Neuronal stem cell (in vitro differentiated cells): ENCODE measurements at regions not wholly inside any gene's neighbourhood (a gene's known extent, or its start where the extent isn't known, plus 50 kb on each side); places are given as distances from the start of the nearest gene placed in this dataset.
A peak's percentile ranks its signal among the peaks of the same experiment; 100 is the strongest.

ENCODE experiments used
- DNase-seq: peaks from one replicate; pipeline ENCODE4 v3.0.0-alpha.2; 2013; ENCODE audit warnings: low spot score
- H2AFZ ChIP-seq: one replicate; pipeline ENCODE4 v1.6.1; 2013; ENCODE audit warnings: mild to moderate bottlenecking, low read length, inconsistent platforms
- H2AK5ac ChIP-seq: 2 replicates; pipeline ENCODE4 v1.6.1; 2013; ENCODE audit warnings: low read depth, mild to moderate bottlenecking, inconsistent platforms, low read length, moderate library complexity, mixed read lengths
- H2BK120ac ChIP-seq: 2 replicates; pipeline ENCODE4 v1.6.1; 2013; ENCODE audit warnings: low read depth, mild to moderate bottlenecking, inconsistent platforms, low read length, moderate library complexity, mixed read lengths
- H2BK12ac ChIP-seq: one replicate; pipeline ENCODE4 v1.6.1; 2013; ENCODE audit warnings: low read length, inconsistent platforms
- H2BK15ac ChIP-seq: 2 replicates; pipeline ENCODE4 v1.6.1; 2013; ENCODE audit warnings: mild to moderate bottlenecking, low read length, inconsistent platforms, mixed read lengths
- H2BK5ac ChIP-seq: one replicate; pipeline ENCODE4 v1.6.1; 2013; ENCODE audit warnings: inconsistent platforms, mild to moderate bottlenecking, low read length, moderate library complexity
- H3K14ac ChIP-seq: one replicate; pipeline ENCODE4 v1.6.1; 2013; ENCODE audit warnings: low read length, inconsistent platforms
- H3K18ac ChIP-seq: 2 replicates; pipeline ENCODE4 v1.6.1; 2013; ENCODE audit warnings: low read length, inconsistent platforms
- H3K23ac ChIP-seq: 2 replicates; pipeline ENCODE4 v1.6.1; 2013; ENCODE audit warnings: low read depth, mild to moderate bottlenecking, mixed read lengths, low read length, inconsistent platforms; ENCODE audit not compliant: poor library complexity
- H3K27ac ChIP-seq: replicated peaks from 3 replicates; pipeline ENCODE4 v1.5.1; 2013; ENCODE audit warnings: low read length, inconsistent platforms
- H3K27me3 ChIP-seq, 3 experiments: 2 replicates each; pipeline ENCODE4 v1.6.1; 2013; ENCODE audit warnings: low read length in 3 of 3, mild to moderate bottlenecking in 2 of 3, inconsistent platforms in 1 of 3, low read depth in 1 of 3, mixed read lengths in 1 of 3, moderate library complexity in 1 of 3; ENCODE audit not compliant: control insufficient read depth in 3 of 3, insufficient read depth in 3 of 3
- H3K36me3 ChIP-seq, 2 donors: replicated peaks in 1 of 2; 2 replicates each; pipeline ENCODE4 v1.6.1; 2013; ENCODE audit warnings: low read length in 2 of 2; ENCODE audit not compliant: control insufficient read depth in 2 of 2, insufficient read depth in 2 of 2
- H3K4ac ChIP-seq: 2 replicates; pipeline ENCODE4 v1.6.1; 2013; ENCODE audit warnings: inconsistent platforms, mild to moderate bottlenecking, low read length, moderate library complexity
- H3K4me1 ChIP-seq, 2 donors: 1 replicate in 1 of 2; 2 replicates in 1 of 2; pipeline ENCODE4 v1.6.1; 2013; ENCODE audit warnings: low read length in 2 of 2, low read depth in 1 of 2; ENCODE audit not compliant: control insufficient read depth in 2 of 2, insufficient read depth in 1 of 2
- H3K4me2 ChIP-seq: one replicate; pipeline ENCODE4 v1.6.1; 2013; ENCODE audit warnings: mild to moderate bottlenecking, low read length, inconsistent platforms; ENCODE audit not compliant: insufficient read depth, poor library complexity, severe bottlenecking
- H3K4me3 ChIP-seq, 2 donors: 2 replicates each; pipeline ENCODE4 v1.5.1; 2013; ENCODE audit warnings: low read length in 2 of 2, mild to moderate bottlenecking in 2 of 2, inconsistent platforms in 1 of 2, moderate library complexity in 1 of 2
- H3K79me1 ChIP-seq: one replicate; pipeline ENCODE4 v1.6.1; 2013; ENCODE audit warnings: low read depth, mild to moderate bottlenecking, inconsistent platforms, low read length, moderate library complexity
- H3K9ac ChIP-seq: one replicate; pipeline ENCODE4 v1.6.1; 2013; ENCODE audit warnings: mild to moderate bottlenecking, low read depth, low read length, inconsistent platforms; ENCODE audit not compliant: poor library complexity
- H3K9me3 ChIP-seq, 2 donors: replicated peaks in 1 of 2; 2 replicates each; pipeline versions ENCODE3 to v1.6.1; 2013; ENCODE audit warnings: low read length in 2 of 2, mild to moderate bottlenecking in 2 of 2, inconsistent platforms in 1 of 2, low read depth in 1 of 2, mixed read lengths in 1 of 2, moderate library complexity in 1 of 2; ENCODE audit not compliant: control insufficient read depth in 2 of 2, insufficient read depth in 1 of 2
- H4K8ac ChIP-seq: one replicate; pipeline ENCODE4 v1.6.1; 2013; ENCODE audit warnings: low read depth, mild to moderate bottlenecking, inconsistent platforms, low read length, moderate library complexity
- H4K91ac ChIP-seq: one replicate; pipeline ENCODE4 v1.6.1; 2013; ENCODE audit warnings: low read length, low read depth, mild to moderate bottlenecking, inconsistent platforms; ENCODE audit not compliant: poor library complexity
- WGBS, 2 donors: extraction: QIAGEN DNeasy Blood & Tissue Kit; methylation state at CpG; one replicate each; pipeline ENCODE4 v1.1.7; 2013; ENCODE audit warnings: missing lambda C conversion rate in 2 of 2, mixed read lengths in 1 of 2; ENCODE audit not compliant: insufficient read length in 2 of 2, insufficient replicate concordance in 1 of 2; ENCODE audit errors: extremely low coverage in 2 of 2; 5-methylcytosine and 5-hydroxymethylcytosine counted together

DNA sequence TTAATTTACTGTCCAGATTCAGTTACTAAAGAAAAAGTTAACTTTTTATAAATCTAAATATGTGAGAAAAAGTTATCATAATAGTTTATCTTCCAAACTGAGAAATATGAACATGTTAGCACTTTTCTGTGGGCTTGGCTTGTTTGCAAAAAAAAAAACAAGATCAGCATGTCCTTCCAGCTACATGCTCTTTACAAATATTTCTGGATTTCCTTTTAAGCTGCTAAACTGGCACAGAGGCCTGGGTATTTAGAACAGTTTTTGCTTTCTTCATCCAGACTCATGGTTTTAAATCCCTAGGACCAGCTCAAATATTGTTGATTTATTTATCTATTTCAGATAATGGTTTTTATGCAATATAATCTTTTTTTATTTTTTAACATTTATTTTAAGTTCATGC, 1444.5 kb upstream of the FLRT2 start:
- Histone ChIP-seq H3K79me1 (no peaks in the 10 kb centered on the region), H2AFZ (no peak overlapping the region), H2BK120ac (no peak overlapping the region), H3K4me1 (no peaks in the 10 kb centered on the region), H3K14ac (no peak overlapping the region), H3K4me2 (no peak overlapping the region), H3K27ac (no peak overlapping the region), H3K27me3 (no peaks in the 10 kb centered on the region), H3K23ac (no peak overlapping the region), H2AK5ac (no peak overlapping the region), H3K36me3 (no peaks in the 10 kb centered on the region), H3K4ac (no peak overlapping the region), H3K9ac (no peak overlapping the region), H4K8ac (no peak overlapping the region), H3K4me3 (no peak overlapping the region), H3K9me3 (peaks cover 0 to 2% of the 10 kb centered on the region in 2 donors), H2BK12ac (no peak overlapping the region), H2BK15ac (no peak overlapping the region), H4K91ac (no peak overlapping the region), H2BK5ac (no peak overlapping the region), H3K18ac (no peak overlapping the region)
- no peak for DNase-seq

DNA sequence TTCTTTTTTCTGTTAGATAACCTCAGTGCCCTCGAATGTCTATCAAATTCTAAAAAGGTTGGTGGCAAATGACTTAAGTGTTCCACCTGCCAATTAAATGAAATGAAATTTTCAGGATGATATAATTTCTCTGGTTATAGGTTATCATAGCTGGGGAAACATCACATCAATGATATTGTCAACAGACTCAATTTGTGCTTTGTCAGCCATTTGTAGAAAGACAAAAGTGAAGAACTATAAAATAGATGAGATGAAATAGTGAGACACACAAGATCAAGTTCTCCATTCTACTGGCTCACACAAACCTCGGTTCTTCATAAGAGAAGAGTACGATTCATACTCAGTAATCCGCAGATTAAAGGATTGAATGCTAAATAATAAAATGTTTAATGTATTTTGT, 1443.2 kb upstream of the FLRT2 start:
- H4K8ac ChIP-seq: no peak overlapping the region
- H3K4me1 ChIP-seq: peaks cover 0 to 1% of the 10 kb centered on the region in 2 donors
- H2BK15ac ChIP-seq: no peak overlapping the region
- DNase-seq: no peak
- no peak overlapping the region for H3K23ac ChIP-seq
- no peak overlapping the region for H3K18ac ChIP-seq
- WGBS, 2 donors: no CpG with 5 or more reads among the region's 4 CpGs
- no peak overlapping the region for H3K4me2 ChIP-seq
- no peak overlapping the region for H3K27ac ChIP-seq
- no peak overlapping the region for H2BK12ac ChIP-seq
- no peak overlapping the region for H3K14ac ChIP-seq
- H2AFZ ChIP-seq: no peak overlapping the region
- no peak overlapping the region for H3K4me3 ChIP-seq
- H3K36me3 ChIP-seq: no peaks in the 10 kb centered on the region
- no peak overlapping the region for H3K9ac ChIP-seq
- no peaks in the 10 kb centered on the region for H3K27me3 ChIP-seq
- no peak overlapping the region for H3K4ac ChIP-seq
- no peaks in the 10 kb centered on the region for H3K79me1 ChIP-seq
- H2BK120ac ChIP-seq: no peak overlapping the region
- H2BK5ac ChIP-seq: no peak overlapping the region
- H3K9me3 ChIP-seq: peaks cover 0 to 2% of the 10 kb centered on the region in 2 donors
- H2AK5ac ChIP-seq: no peak overlapping the region
- no peak overlapping the region for H4K91ac ChIP-seq

DNA sequence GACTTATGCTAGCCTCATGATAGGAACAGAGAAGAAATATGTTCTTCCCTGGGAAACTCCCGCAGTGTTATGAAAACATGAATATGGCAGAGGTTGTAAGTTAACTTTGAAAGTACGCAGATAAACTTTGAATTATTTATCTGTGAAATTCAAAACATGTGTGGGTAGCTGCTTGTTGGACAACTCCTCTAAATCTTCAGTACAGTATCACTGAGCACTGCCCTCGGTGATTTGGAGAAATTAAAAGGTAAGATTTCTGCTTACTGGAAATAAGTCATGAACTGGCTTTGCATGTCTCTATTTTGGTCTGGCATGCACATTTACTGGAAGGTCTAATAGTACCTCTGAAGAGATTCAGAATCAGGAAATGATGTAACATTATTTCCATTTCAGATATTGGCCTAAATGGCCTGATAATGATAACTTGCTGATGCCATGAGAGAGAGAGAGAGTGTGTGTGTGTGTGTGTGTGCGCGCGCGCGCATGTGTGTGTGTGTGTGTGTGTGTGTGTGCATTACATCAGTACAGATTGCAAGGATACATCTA, 1441.9 kb upstream of the FLRT2 start:
- Histone ChIP-seq H3K9ac (no peak overlapping the region), H3K9me3 (peaks cover 0 to 2% of the 10 kb centered on the region in 2 donors), H3K4me1 (peaks cover 0 to 1% of the 10 kb centered on the region in 2 donors), H3K18ac (no peak overlapping the region), H3K36me3 (no peaks in the 10 kb centered on the region), H2BK120ac (no peak overlapping the region), H3K23ac (no peak overlapping the region), H4K91ac (no peak overlapping the region), H4K8ac (no peak overlapping the region), H3K4me3 (no peak overlapping the region), H2AK5ac (no peak overlapping the region), H2AFZ (no peak overlapping the region), H3K79me1 (no peaks in the 10 kb centered on the region), H3K4me2 (no peak overlapping the region), H2BK15ac (no peak overlapping the region), H2BK5ac (no peak overlapping the region), H2BK12ac (no peak overlapping the region), H3K27ac (no peak overlapping the region), H3K27me3 (no peaks in the 10 kb centered on the region), H3K4ac (no peak overlapping the region), H3K14ac (no peak overlapping the region)
- no CpG with 5 or more reads among the region's 8 CpGs for WGBS, 2 donors
- no peak for DNase-seq

DNA sequence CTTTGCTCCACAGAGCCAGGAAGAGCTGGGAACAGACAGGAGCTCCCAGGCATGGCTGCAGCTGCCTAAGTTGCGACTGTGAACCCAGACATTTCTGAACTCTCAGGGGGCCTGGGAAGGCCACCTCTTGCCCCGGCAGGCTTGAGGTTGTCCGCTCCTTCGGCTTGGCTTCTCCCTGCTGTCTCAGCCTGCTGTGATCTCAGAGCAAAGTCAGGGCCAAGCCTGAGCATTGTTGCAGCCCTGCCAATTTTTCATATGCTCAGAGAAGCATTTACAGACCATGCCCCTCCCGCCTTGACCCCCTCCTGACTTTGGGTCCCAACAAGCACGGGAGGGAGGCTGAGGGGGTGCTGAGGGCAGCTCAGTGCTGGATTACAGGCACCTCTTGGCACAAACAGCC, 1439.1 kb upstream of the FLRT2 start:
- Histone ChIP-seq H3K18ac (peak overlapping the region; percentile 50), H2AK5ac (peak overlapping the region; percentile 24), H3K4me1 (peaks cover 0 to 1% of the 10 kb centered on the region in 2 donors), H4K91ac (no peak overlapping the region), H3K14ac (peak overlapping the region; percentile 49), H2AFZ (peak overlapping the region; percentile 23), H3K4me2 (no peak overlapping the region), H2BK15ac (no peak overlapping the region), H2BK12ac (no peak overlapping the region), H3K27me3 (no peaks in the 10 kb centered on the region), H2BK5ac (no peak overlapping the region), H3K27ac (no peak overlapping the region), H2BK120ac (no peak overlapping the region), H3K79me1 (no peaks in the 10 kb centered on the region), H3K4ac (no peak overlapping the region), H3K4me3 (peak overlapping the region in 1 of 2 donors; percentile 49), H3K36me3 (no peaks in the 10 kb centered on the region), H3K23ac (no peak overlapping the region), H4K8ac (no peak overlapping the region), H3K9ac (no peak overlapping the region), H3K9me3 (peaks cover 0 to 2% of the 10 kb centered on the region in 2 donors)
- no peak for DNase-seq
- WGBS, 2 donors: no CpG with 5 or more reads among the region's 6 CpGs
